ENCODE measurements at regions not wholly inside any gene's neighbourhood (a gene's known extent, or its start where the extent isn't known, plus 50 kb on each side); places are given as distances from the start of the nearest gene placed in this dataset.
"Not testable (repeated sequence)": the region's sequence is repeated elsewhere in the genome, so short reads cannot be mapped to it uniquely, and the experiment has no call there.

DNA sequence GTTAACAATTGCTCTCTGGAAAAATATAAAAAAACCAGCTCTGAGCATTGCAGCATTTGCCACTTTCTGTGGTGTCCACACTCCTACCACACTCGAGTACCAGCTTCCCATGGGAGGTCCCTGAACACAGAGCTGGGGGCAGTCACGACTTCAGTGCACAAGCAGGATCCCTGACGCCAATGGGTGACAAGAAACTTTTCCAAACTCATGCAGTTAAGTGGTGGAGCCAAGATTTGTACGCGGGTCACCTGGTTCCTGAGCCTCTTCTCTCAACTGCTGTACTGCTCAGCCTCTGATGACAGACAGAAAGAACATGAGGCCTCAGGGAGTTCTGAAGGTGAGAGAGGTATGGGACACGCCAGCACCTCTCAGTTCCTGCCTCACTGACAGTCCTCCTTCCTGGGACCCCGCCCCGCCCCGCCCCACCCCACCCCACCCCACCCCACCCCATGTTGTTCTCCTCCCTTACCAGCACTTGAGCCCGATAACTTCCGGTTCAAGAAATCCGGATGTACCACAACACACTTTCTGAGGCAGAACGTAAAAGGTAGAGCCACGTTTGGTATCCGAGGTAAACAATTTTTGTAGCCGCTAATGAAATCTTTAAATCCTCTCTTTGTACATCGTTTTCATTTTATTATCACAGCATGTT, 287.6 kb downstream of the MYCN start:
- no peak for FAIRE-seq

GRCh38 chr2:16226943-16227664, 286.8 kb downstream of the MYCN start:
- no peak for FAIRE-seq

DNA sequence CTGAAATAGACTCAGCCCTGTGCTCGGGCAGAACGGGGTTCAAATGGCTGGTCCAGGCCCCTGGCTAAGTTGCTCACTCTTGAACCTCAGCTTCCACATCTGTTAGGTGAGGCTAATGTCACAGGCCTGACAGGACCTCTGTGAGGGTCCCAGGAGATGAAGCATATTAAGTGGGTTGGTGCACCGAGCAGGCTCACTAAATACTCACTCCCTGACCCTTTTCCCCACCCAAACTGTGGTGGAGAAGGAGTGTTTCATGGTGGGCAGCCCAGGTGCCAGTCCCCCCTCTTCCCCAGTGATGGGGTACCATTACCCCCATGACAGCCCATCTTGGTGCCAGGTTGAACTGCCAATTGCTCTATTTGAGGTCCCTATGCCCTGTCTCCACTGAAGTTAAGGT, 286.0 kb downstream of the MYCN start:
- no peak for FAIRE-seq

DNA sequence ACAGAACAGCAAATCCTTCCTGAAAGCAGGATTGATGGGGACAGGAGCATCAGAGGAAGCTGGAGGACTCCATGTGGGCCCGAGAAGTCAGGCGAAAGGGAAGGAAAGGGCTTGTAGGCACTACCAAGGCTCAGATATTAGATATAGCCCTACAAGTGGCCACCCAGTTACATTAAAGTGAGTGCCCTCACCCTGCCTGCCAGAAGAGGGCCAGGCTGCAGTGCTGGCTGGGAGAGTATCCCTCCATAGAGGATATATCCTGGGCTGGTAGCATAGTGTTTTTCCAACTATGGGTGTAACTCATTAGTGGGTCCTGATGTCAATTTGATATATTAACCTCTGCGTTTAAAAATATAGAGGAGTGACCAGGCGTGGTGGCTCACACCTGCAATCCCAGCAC, 285.2 kb downstream of the MYCN start:
- FAIRE-seq, result no peak

DNA sequence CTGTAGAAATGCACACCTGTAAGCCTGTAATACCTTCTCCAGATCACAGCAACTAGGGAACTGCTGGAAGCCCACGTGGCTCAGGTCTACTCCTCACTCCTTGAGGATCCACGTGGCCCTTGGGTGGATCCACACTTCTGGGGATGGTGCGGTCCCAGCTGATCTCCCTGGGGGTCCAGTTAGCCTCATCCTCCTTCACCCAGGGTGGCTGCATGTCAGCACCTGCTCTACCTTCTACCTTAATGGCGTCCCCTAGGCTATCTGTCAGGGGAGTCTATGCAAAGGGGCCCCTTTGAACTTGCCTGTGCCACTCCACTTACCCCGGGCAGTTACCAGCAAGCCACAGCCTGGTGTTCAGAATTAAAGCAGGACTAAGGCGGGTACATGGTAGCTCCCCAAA, 284.7 kb downstream of the MYCN start:
- no peak for FAIRE-seq

- no peak for FAIRE-seq
Observed at GRCh38 chr2:16224298-16225045, 284.1 kb downstream of the MYCN start.

DNA sequence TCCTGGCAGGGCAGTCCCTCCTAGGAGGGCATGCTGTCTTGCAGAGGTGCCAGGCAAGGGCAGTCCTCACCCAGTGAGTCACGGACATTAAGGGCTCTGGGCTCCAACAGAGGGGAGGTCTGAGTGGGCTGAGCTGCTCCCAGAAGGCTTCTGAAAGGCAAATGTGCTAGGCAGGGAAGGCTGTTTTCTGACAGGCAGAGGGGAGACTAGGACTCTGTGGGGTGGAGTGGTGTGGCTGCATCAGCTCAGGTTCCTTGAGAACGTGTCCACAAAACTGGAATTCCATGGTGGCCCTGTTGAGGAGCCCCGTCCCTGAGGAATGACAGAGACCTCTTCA, 283.5 kb downstream of the MYCN start:
- no peak for FAIRE-seq

GRCh38 chr2:16223161-16223840, 283.0 kb downstream of the MYCN start:
- FAIRE-seq, result no peak

DNA sequence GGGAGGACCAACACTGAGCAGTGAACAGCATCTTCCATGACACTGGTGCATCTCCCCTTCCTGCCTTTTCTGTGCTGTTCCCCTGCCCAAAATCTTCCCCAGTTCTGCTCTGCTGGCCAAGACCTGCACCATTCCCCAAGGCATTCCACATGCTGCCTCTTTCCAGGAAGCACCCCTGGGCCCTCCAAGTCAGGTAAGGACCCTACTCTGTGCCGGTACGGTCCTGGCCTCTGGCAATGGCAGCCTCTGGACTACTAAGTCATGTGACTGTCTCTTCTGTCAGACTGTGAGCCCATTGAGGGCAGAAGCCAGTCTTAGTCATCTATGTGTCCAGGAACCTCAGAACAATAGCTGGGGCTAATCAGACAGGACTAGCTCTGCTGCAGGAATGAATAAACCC, 282.0 kb downstream of the MYCN start:
- no peak for FAIRE-seq

GRCh38 chr2:16221461-16222010, 281.2 kb downstream of the MYCN start:
- FAIRE-seq, result no peak

- FAIRE-seq, result no peak
Observed at GRCh38 chr2:16219292-16219975, 279.1 kb downstream of the MYCN start.

DNA sequence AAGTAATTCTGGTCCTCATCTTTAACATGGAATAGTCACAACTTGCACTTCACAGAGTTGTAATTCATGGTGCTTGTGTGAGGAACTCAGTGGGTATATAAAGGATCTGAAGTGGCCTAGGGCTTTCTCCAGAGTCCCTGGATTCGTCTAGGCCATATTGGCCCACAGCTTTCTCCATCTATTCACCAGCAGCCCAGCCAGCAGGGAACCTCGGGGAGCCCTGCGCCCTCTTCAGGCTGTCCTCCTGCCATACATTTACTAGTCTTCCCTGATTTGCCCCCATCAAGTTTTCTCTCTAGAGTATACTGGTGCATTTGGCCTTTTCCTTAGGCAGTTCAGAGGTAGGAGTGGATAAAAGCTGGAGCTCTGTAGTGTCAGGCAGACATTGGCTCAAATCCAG, 278.3 kb downstream of the MYCN start:
- no peak for FAIRE-seq

DNA sequence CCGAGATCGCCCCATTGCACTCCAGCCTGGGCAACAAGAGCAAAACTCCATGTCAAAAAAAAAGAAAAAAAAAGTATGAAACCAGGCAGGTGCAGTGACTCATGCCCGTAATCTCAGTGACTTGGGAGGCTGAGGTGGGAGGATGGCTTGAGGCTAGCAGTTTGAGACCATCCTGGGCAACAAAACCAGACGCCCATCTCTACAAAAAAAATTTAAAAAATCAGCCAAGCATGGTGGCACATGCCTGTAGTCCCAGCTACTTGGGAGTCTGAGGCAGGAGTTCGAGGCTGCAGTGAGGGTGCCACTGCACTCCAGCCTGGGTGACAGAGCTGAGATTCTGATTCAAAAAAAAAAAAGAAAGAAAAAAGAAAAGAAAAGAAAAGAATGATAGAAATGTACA, 277.8 kb downstream of the MYCN start:
- FAIRE-seq, result no peak

GRCh38 chr2:16217741-16218140, 277.4 kb downstream of the MYCN start:
- not testable (repeated sequence) for FAIRE-seq

GRCh38 chr2:16217291-16217690, 276.9 kb downstream of the MYCN start:
- no peak for FAIRE-seq

- FAIRE-seq, result no peak
Observed at GRCh38 chr2:16216558-16216945, 276.2 kb downstream of the MYCN start.

GRCh38 chr2:16215902-16216557, 275.7 kb downstream of the MYCN start:
- no peak for FAIRE-seq

DNA sequence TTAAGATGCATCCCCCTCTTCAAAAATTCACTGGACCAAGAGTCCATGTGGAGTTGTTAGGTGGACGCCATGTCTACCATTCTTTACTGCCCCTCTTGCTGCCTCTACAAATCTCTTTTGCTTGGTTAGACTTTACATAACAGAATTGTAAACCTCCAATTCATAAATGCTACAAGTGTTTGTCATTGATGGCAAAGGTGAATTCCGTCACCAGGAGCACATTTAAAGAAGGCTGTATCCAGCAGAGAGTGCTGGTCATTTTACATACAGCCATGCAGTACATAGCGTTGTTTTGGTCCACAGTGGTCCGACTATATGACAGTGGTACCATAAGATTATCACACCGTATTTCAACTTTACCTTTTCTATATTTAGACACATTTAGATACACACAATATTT, 274.5 kb downstream of the MYCN start:
- no peak for FAIRE-seq

GRCh38 chr2:16214391-16214790, 274.0 kb downstream of the MYCN start:
- no peak for FAIRE-seq

DNA sequence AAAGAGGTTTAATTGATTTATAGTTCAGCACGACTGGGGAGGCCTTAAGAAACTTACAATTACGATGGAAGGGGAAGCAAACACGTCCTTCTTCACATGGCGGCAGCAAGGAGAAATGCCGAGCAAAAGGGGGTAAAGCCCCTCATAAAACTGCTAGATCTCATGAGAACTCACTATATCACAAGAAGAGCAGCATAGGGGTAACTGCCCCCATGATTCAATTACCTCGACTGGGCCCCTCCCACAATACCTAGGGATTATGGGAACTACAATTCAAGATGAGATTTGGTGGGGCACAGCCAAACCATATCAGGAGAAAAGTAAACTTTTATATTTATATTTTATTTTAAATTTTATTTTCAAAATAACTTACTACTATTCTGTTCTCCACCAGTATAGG, 272.0 kb downstream of the MYCN start:
- no peak for FAIRE-seq

DNA sequence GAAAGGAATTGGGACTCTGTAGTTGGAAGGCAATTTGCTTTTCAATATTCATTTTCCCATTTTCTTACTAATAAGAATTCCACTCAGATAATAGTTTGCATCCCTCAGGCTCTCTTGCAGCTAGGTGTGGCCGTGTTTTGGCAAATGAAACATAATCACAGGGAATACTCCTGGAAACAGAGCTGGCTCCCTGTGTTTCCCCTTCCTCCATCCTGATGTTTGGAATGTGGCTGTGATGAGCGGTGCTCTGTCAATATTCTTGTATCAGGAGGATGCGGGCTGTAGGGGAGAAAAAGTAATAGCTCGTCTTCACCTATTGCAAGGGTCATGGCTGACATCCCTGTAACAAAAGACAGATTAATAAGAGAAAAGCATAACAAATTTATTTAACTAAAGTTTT, 271.0 kb downstream of the MYCN start:
- no peak for FAIRE-seq

- FAIRE-seq, result no peak
Observed at GRCh38 chr2:16210841-16211240, 270.5 kb downstream of the MYCN start.
